ENCODE measurements at regions not wholly inside any gene's neighbourhood (a gene's known extent, or its start where the extent isn't known, plus 50 kb on each side); places are given as distances from the start of the nearest gene placed in this dataset.

- TF ChIP-seq CTCF (IDR thresholded peaks at IDR 0.05) (no peak), POLR2AphosphoS5 (IDR thresholded peaks at IDR 0.05) (no peak), POLR2A (IDR thresholded peaks at IDR 0.05) (no peak)
These were observed 293.1 kb upstream of the SEMA3C start for GRCh38 chr7:81211934-81212320.

Measured in suprapubic skin (tissue), 4 donors.